GM21786 (cell line): ENCODE measurements at regions not wholly inside any gene's neighbourhood (a gene's known extent, or its start where the extent isn't known, plus 50 kb on each side); places are given as distances from the start of the nearest gene placed in this dataset.

Experiments
- ATAC-seq: cut with Tn5 transposase; IDR thresholded peaks from one replicate; pipeline ENCODE4 v1.9.1; 2021; ENCODE audit not compliant: unreplicated experiment

DNA sequence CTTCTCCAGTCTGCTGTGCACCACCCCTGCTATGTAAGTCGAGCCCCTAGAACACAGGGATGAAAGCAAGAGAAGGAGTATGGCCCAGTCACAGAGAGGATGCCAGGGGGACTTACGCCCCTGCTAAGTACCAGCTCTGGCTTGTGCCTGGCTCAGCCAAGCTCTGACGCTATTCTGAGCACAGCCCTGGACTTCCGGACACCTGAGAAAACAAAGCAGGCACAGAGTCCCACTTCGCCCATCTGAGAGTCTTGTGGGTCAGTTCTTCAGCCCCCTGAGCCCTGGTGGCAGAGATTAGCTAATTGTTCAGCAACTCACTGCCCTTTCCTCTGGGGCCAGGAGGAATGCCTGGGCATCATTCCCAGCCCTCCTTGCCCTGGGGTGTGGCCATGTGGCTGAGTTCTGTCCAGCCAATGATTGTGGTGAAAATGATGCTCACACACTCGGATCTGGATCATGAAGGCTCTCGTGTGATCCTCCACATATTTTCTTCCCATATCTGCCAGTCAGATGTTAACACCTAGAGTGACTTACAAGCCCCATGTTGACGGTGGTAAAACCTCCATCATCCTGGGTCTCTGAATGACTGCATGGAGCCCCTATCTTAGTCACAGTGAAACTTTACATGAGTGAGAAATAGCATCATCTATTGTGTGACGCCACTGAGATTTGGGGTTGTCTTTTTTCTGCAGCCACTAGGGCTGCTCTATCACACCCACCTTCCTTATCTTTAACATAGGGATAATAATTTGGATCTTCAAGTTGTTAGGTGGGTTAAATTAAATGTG lies 105.7 kb downstream of the TPRA1 start:
- ATAC-seq = no peak

- no peak for ATAC-seq
Observed at GRCh38 chr3:127483902-127484591, 106.5 kb downstream of the TPRA1 start.

DNA sequence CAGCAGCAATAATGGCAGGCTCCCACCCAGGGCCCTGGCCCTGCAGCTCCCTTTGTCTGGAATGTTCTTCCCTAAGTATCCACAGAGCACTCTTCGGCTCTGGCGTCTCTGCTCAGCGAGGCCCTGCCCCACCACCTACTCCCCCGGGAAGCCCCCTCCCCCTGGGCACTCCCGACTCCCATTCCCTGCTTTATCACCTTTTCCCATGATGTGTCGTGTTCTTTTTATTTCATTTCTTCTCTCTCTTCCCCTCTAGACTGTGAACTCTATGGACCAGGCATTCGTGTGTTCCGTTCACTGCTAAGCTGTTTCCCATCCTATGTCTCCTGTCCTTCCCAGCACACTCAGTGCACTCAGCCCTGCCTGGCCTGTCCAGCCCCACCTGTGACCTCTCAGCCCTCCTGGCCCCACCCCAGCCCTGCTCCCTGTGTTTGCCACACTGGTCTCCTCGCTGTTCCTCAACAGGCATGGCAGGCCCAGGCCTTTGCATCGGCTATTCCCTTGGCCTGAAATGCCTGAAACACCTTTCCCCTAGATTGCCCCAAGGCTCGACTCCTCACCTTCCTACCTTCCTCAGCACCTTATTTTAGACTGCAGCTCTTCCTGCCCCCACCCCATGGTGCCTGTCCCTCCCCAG lies 107.4 kb downstream of the TPRA1 start:
- ATAC-seq = no peak

GRCh38 chr3:127482216-127483004 lies 108.1 kb downstream of the TPRA1 start:
- ATAC-seq = no peak

DNA sequence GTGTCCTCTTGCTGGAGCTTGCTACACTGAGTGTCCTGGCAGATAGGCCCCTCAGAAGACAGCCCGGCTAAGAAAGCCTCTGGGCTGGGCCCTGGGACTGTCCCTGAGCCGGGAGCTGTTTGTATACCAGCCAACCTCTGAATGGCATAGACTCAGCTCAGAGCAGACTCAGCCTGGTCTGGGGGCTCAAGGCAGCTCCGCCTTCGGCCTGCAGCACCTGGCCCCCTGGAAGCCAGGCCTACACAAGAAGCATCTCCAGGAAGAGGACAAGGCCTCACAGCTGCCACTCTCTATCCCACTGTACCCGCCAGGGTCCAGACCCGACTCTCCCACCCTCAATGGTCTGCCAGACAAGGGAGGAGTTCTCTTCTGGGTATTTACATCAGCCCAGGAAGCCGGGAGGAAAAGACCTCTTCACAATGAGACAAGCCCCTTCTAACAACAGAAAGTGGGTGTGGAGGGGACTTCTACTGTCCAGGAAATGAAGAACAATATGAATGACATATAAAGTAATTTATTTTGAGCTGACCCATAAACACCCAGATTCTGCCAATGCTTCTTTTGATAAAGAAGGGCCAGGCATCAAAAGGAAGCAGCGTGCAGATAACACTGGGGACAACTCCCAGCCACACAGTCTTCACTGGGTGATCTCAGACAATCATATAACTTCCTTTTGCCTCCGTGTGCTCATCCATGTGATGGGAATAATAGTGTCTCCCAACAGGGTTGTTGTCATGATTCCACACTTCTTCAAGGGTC lies 110.2 kb downstream of the TPRA1 start:
- ATAC-seq = no peak

GRCh38 chr3:127479449-127479848 lies 111.1 kb downstream of the TPRA1 start:
- no peak for ATAC-seq

GRCh38 chr3:127478922-127479321 lies 111.6 kb downstream of the TPRA1 start:
- no peak for ATAC-seq

- ATAC-seq = no peak
Observed at GRCh38 chr3:127477396-127477795, 113.1 kb downstream of the TPRA1 start.

DNA sequence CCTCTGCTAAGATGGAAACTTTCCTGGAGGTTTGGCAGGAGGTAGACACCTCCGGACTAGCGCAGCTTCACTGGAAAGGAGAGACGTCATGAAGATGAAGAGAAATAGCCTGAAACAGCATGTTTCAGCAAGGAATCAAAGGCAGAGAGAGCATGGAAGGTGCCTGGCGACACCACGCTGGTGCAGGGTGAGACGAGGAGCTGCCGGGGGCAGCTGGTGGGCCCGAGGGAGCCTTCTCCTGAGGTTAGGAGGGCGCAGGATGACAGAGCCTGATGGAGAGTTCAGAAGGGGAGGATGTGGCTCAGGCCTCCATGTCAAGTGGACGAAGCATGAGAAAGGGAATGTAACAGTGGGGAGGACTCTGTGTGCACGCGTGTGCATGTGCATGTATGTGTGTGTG lies 113.6 kb downstream of the TPRA1 start:
- no peak for ATAC-seq

DNA sequence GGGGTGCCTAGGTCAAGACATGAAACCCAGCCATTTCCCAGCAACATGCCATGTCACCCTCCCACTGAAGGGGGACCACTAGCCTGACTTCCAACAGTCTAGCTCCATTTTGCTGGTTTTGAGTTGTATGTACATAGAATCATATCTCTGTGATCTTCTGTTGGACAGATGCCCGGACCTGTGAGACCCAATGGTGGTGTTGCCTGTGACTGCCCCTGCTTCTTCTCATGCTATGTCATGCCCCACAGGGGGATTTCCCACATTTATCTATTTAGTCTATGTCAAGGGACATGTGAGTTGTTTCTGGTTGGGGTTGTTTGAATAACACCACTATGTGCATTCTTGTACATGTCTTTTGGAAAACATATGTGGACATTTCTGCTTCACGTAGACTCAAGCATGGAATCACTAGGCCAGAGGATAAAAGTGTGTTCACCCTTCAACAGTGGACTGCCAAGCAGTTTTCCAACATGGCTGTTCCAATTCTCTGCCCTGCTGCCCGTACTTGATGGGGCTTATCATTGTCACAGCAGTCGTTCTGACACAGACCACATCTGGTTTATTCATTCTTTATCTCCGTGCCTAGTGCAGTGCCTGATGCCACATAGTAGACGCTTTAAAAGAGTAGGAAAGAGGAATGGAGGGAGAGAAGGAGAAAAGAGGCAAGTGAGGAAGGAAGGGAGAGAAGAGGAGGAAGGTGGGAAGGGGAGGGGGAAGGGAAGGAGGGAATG lies 114.4 kb downstream of the TPRA1 start:
- no peak for ATAC-seq

DNA sequence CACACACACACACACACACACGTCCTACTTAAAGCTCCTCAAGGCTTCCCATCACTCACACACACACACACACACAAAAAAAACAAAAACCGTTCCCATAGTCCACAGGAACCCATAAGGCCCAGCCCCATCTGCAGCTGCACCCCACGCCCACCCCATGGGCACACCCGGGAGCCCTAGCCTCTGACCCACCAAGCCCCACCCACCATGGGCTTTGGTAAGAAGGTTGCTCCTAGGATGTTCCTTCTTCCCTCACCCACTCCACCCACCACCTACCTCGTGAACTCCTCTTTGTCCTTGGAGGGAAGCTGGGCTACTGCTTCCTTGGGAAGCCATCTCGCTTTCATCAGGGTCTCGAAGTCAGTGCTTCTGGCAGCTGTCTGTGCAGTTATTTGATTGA lies 115.1 kb downstream of the TPRA1 start:
- ATAC-seq = no peak

DNA sequence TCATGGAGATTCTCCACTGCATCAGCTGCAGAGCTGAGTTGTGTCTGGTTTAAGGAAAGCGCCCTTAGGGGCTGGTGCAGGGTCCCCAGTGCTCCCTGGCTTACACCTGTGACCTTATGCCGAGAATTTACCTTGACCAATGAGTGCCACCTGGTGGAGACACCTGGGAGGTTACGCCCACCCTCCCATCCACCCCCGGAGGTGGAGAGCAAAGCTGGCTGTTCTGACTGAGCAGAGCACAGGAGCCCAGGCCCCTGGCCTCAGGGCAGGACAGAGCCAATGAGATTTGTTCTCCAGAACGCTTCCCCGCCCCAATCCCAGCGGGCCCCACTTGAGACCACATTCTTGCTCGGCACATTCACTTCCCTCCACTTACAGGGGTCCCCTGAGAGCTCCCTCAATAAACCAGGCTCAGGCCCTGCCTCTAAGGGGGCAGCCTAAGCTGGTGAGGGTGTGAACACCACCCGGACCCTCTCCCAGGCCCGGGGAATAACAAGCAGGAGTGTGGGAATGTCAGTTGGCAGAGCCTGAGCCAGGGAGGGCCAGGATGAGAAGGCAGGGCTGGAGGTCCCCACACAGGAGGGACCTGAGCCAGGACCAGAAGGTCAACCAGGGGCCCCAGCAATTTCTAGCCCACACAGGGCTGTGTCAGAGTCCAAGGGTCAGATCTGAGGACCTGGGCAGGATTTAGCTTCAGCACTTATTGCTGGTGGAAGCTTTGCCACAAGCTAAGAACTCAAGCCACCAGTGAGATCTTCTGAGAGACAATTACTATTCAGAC lies 117.1 kb downstream of the TPRA1 start:
- ATAC-seq = no peak

DNA sequence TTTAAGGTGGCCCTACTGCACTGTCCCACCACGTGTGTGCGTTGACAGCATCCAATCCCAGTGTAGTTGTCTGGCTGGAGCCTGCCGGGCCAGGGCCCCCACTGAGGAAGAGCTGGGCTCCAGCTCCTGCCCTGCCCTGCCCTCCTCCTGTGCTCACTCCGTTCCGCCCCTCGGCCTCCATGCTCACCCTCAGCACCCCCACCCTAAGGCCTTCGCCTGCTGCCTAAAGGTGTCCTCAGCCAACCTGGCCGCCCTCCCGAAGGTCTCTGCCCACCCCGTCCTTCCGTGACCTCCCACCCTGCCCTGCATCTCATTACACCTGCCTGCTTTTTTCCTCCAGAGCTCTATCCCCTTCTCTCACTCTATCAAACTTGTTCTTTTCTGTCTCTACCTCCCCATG lies 118.0 kb downstream of the TPRA1 start:
- no peak for ATAC-seq

DNA sequence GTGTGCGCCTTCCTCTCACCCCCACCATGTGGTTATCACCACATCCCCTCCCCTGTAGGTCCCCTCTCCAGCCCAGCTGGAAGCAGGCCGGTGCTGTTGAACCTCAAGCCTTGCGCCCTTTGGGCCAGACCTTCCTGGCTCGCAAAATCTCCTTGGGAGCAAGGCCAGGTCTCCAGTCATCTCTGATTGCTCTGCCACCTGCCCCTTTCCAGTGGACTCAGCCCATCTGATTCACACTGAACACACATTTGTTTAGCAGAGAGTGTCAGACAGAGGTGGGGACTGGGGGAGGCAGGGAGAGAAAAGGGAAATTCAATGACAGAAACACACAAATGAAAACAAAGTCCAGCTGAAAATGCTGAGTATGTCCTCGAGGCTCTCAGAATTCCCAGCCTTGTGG lies 119.4 kb downstream of the TPRA1 start:
- no peak for ATAC-seq

GRCh38 chr3:127469760-127470159 lies 120.8 kb downstream of the TPRA1 start:
- no peak for ATAC-seq

DNA sequence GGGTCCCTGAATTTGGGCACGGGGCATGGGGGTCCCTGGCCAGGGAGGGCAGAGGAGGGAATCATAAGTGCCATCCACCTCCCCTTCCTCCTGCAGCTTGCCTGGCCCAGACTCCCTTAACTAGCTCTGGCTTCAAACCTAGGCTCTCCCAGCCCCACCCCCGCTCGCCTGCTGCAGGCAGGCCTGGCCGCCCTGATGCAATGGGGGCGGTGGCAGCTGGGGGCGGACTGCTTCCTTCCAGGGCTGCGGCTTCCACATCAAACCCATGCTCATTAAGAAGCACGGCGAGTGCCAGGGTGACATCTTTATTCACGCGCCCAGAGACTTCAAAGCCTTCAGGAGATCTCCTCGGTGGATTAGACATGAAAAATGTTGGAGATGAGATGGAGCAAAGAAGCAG lies 123.1 kb downstream of the TPRA1 start:
- no peak for ATAC-seq

DNA sequence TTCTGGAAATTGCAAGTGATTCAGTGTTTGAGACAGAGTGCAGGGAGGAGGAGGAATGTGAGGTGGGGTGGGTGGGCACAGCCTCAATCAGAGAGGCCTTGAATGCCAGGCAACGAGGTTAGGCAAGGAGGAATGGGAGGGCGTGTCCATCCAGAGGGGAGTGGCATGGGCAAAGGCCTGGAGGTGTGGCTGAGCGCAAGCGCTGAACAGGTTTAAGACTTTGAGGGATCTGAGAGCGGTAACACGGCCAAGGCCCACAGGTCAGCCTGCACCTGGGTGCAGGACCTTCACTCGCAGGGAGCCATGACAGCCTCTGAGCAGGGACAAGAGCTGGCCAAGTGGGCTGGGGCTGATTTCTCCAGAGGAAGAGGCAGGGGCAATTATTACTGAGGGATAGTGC lies 125.9 kb downstream of the TPRA1 start:
- no peak for ATAC-seq

DNA sequence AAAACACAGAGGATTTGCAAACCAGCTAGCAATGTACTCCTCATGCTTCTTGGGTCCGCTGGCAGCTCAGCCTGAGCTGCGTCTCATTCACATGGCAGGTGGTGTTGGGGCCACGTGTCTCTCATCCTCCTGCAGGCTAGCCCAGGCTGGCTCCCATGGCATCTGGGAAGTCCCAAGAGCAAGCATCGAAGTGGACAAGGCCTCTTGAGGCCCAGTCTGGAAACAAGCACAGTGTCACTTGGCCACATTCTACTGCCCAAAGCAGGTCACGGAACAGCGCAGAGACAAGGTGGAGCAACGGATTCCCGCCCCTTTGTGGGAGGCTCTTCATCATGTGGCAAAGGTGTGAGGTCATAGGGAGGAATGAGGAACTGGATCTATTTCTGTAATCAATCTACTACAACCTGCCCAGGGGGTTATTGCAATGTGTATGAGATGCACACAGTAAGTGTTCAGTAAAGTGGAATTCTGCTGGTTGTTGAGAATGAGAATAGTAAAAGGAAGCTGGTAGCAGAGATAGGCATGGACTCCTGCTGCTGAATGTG lies 128.3 kb downstream of the TPRA1 start:
- no peak for ATAC-seq
